Activated CD8-positive, alpha-beta T cell treated with anti-CD3 and anti-CD28 coated beads for 36 hours (primary cell): ENCODE measurements at regions not wholly inside any gene's neighbourhood (a gene's known extent, or its start where the extent isn't known, plus 50 kb on each side); places are given as distances from the start of the nearest gene placed in this dataset.
"Not testable (repeated sequence)": the region's sequence is repeated elsewhere in the genome, so short reads cannot be mapped to it uniquely, and the experiment has no call there.

ENCODE experiments used
- ATAC-seq: fragments of 200-7000 bp; cut with Tn5 transposase; one replicate; pipeline ENCODE4 v1.10.0; 2021; ENCODE audit warnings: mild to moderate bottlenecking, moderate library complexity
- CTCF ChIA-PET: fragments of 350-600 bp; sonication (Branson Sonifier 250); formaldehyde crosslinking; loops from one replicate; lab custom pipeline; 2021; ENCODE audit warnings: antibody characterized with exemption; lab: Charles Lee
- POLR2A ChIA-PET: fragments of 350-600 bp; sonication (Branson Sonifier 250); formaldehyde crosslinking; loops from one replicate; lab custom pipeline; 2021; ENCODE audit warnings: antibody characterized with exemption; lab: Charles Lee
- DNase-seq: peaks from one replicate; pipeline ENCODE4 v3.0.0-alpha.2; 2020
- H3K27ac Mint-ChIP-seq: one replicate; pipeline ENCODE4 v1.8.0; 2021; ENCODE audit warnings: mild to moderate bottlenecking, mixed read lengths
- H3K27me3 Mint-ChIP-seq: one replicate; pipeline ENCODE4 v1.8.0; 2021; ENCODE audit warnings: mixed read lengths
- H3K36me3 Mint-ChIP-seq: one replicate; pipeline ENCODE4 v1.8.0; 2021; ENCODE audit warnings: low read depth, mixed read lengths
- H3K4me1 Mint-ChIP-seq: one replicate; pipeline ENCODE4 v1.8.0; 2021; ENCODE audit warnings: low read depth, mixed read lengths
- H3K4me3 Mint-ChIP-seq: one replicate; pipeline ENCODE4 v1.8.0; 2021; ENCODE audit warnings: mild to moderate bottlenecking, moderate library complexity, mixed read lengths
- H3K9me3 Mint-ChIP-seq: one replicate; pipeline ENCODE4 v1.8.0; 2021; ENCODE audit warnings: mixed read lengths
- CTCF ChIP-seq: fragments of 200-600 bp; IDR thresholded peaks from one replicate; pipeline ENCODE4 v1.8.0; 2022; ENCODE audit warnings: antibody characterized with exemption, mild to moderate bottlenecking
- intact Hi-C: fragments of 100-400 bp; cut with micrococcal nuclease; formaldehyde crosslinking; loops from one replicate; pipeline ENCODE4 v1.10.0; 2022

- ChIA-PET POLR2A (no interaction called here), CTCF (no interaction called here)
- no peaks in the 10 kb centered on the region for H3K9me3 Mint-ChIP-seq
- H3K4me3 Mint-ChIP-seq: no peak overlapping the region
- intact Hi-C loops: no loop called here
- no peaks in the 10 kb centered on the region for H3K4me1 Mint-ChIP-seq
- no peak for ATAC-seq
- no peak for DNase-seq
- H3K36me3 Mint-ChIP-seq: no peaks in the 10 kb centered on the region
- H3K27me3 Mint-ChIP-seq: peaks cover 7% of the 10 kb centered on the region
- H3K27ac Mint-ChIP-seq: no peak overlapping the region
- TF ChIP-seq CTCF: no peak
Measured at GRCh38 chr2:114127372-114127771, 237.5 kb downstream of the ACTR3 start.

- no peak for DNase-seq
- no peak for ATAC-seq
- no peaks in the 10 kb centered on the region for H3K4me1 Mint-ChIP-seq
- no peak overlapping the region for H3K4me3 Mint-ChIP-seq
- H3K27ac Mint-ChIP-seq: no peak overlapping the region
- intact Hi-C loops: no loop called here
- ChIA-PET POLR2A (no interaction called here), CTCF (no interaction called here)
- no peaks in the 10 kb centered on the region for H3K36me3 Mint-ChIP-seq
- H3K9me3 Mint-ChIP-seq: no peaks in the 10 kb centered on the region
- no peak for TF ChIP-seq CTCF
- H3K27me3 Mint-ChIP-seq: peaks cover 6% of the 10 kb centered on the region
Measured at GRCh38 chr2:114128263-114128662, 238.4 kb downstream of the ACTR3 start.

GRCh38 chr2:114128725-114129124 is 238.8 kb downstream of the ACTR3 start:
- TF ChIP-seq CTCF: no peak
- peaks cover 5% of the 10 kb centered on the region for H3K27me3 Mint-ChIP-seq
- intact Hi-C loops: no loop called here
- ChIA-PET POLR2A (no interaction called here), CTCF (no interaction called here)
- H3K4me3 Mint-ChIP-seq: no peak overlapping the region
- DNase-seq (no peak), ATAC-seq (no peak)
- no peaks in the 10 kb centered on the region for H3K36me3 Mint-ChIP-seq
- H3K9me3 Mint-ChIP-seq: no peaks in the 10 kb centered on the region
- H3K27ac Mint-ChIP-seq: no peak overlapping the region
- H3K4me1 Mint-ChIP-seq: no peaks in the 10 kb centered on the region

- DNase-seq, H3K4me3 Mint-ChIP-seq, ATAC-seq, H3K36me3 Mint-ChIP-seq, CTCF ChIA-PET, H3K4me1 Mint-ChIP-seq, H3K9me3 Mint-ChIP-seq, H3K27ac Mint-ChIP-seq, POLR2A ChIA-PET, H3K27me3 Mint-ChIP-seq, intact Hi-C loops: not testable (repeated sequence)
Measured at GRCh38 chr2:114132050-114132449, 242.2 kb downstream of the ACTR3 start.

- no peak for ATAC-seq
- TF ChIP-seq CTCF: no peak
- H3K4me3 Mint-ChIP-seq: no peak overlapping the region
- no peaks in the 10 kb centered on the region for H3K36me3 Mint-ChIP-seq
- no peaks in the 10 kb centered on the region for H3K9me3 Mint-ChIP-seq
- CTCF ChIA-PET: no interaction called here
- H3K27ac Mint-ChIP-seq: no peak overlapping the region
- peaks cover 5% of the 10 kb centered on the region for H3K27me3 Mint-ChIP-seq
- intact Hi-C loops: no loop called here
- H3K4me1 Mint-ChIP-seq: no peaks in the 10 kb centered on the region
- no peak for DNase-seq
- POLR2A ChIA-PET: no interaction called here
Measured at GRCh38 chr2:114134146-114134545, 244.3 kb downstream of the ACTR3 start.

- Mint-ChIP-seq H3K9me3 (no peaks in the 10 kb centered on the region), H3K4me1 (no peaks in the 10 kb centered on the region), H3K27ac (no peak overlapping the region), H3K36me3 (no peaks in the 10 kb centered on the region), H3K27me3 (peaks cover 2% of the 10 kb centered on the region), H3K4me3 (no peak overlapping the region)
- DNase-seq (no peak), ATAC-seq (no peak)
- ChIA-PET CTCF (no interaction called here), POLR2A (no interaction called here)
- intact Hi-C loops: no loop called here
- no peak for TF ChIP-seq CTCF
Measured at GRCh38 chr2:114139542-114139941, 249.7 kb downstream of the ACTR3 start.
